GM12865 (cell line): ENCODE measurements at regions not wholly inside any gene's neighbourhood (a gene's known extent, or its start where the extent isn't known, plus 50 kb on each side); places are given as distances from the start of the nearest gene placed in this dataset.
A peak's percentile ranks its signal among the peaks of the same experiment; 100 is the strongest.

Source experiments
- DNase-seq: peaks from one replicate; pipeline ENCODE4 v3.0.0; 2010; ENCODE audit warnings: low read depth
- H3K4me3 ChIP-seq: 2 replicates; pipeline ENCODE4 v1.5.1; 2011; ENCODE audit warnings: mild to moderate bottlenecking, low read depth, low read length, control low read depth
- CTCF ChIP-seq: IDR thresholded peaks from 2 replicates; pipeline ENCODE4 v1.5.1; 2011; ENCODE audit warnings: low read length, control low read depth, low read depth, inconsistent platforms; ENCODE audit not compliant: insufficient read depth; ENCODE audit errors: missing control alignments

- peak overlapping the region; percentile 23 for H3K4me3 ChIP-seq
- DNase-seq = no peak
- TF ChIP-seq CTCF = no peak
These were observed 52.5 kb upstream of the TRIM43 start for GRCh38 chr2:95539290-95539689.

GRCh38 chr2:95539836-95540235 lies 52.0 kb upstream of the TRIM43 start:
- DNase-seq = peak; percentile 85
- H3K4me3 ChIP-seq = peak overlapping the region; percentile 23; the same call in 1 of the 2 replicates
- TF ChIP-seq CTCF = no peak
